B cell (primary cell): ENCODE measurements at regions not wholly inside any gene's neighbourhood (a gene's known extent, or its start where the extent isn't known, plus 50 kb on each side); places are given as distances from the start of the nearest gene placed in this dataset.

Source experiments
- ATAC-seq: fragments of 200-7000 bp; cut with Tn5 transposase; one replicate; pipeline ENCODE4 v1.10.0; 2021; ENCODE audit warnings: low read depth, mild to moderate bottlenecking, moderate number of reproducible peaks, moderate library complexity
- CTCF ChIA-PET: fragments of 350-600 bp; sonication (Branson Sonifier 250); formaldehyde crosslinking; loops from one replicate; lab custom pipeline; 2021; ENCODE audit warnings: antibody characterized with exemption, inconsistent platforms; lab: Charles Lee
- POLR2A ChIA-PET: fragments of 350-600 bp; sonication (Branson Sonifier 250); formaldehyde crosslinking; loops from one replicate; lab custom pipeline; 2021; ENCODE audit warnings: antibody characterized with exemption; lab: Charles Lee
- DNase-seq: peaks from one replicate; pipeline ENCODE4 v3.0.0; 2013
- H2AFZ ChIP-seq: 2 replicates; pipeline ENCODE4 v1.6.1; 2012; ENCODE audit warnings: mild to moderate bottlenecking, low read depth, low read length; ENCODE audit not compliant: insufficient read depth, poor library complexity, severe bottlenecking
- H3K27ac ChIP-seq, 2 donors: 1 replicate in 1 of 2; 2 replicates in 1 of 2; pipeline ENCODE4 v1.5.1; 2012 to 2013; ENCODE audit warnings: low read length in 2 of 2, mild to moderate bottlenecking in 2 of 2, moderate library complexity in 1 of 2
- H3K27me3 ChIP-seq, 4 experiments: fragments of 200-600 bp in 1 of 4; sonication (generic) in 1 of 4; replicated peaks in 1 of 4; 1 replicate in 2 of 4; 2 replicates in 2 of 4; pipeline versions ENCODE4 v1.6.1 to v1.7.0; 2013 to 2016; ENCODE audit warnings: low read length in 3 of 4, mild to moderate bottlenecking in 2 of 4, mixed read lengths in 1 of 4, moderate library complexity in 1 of 4; ENCODE audit not compliant: insufficient read depth in 4 of 4, control insufficient read depth in 3 of 4; ENCODE audit errors: control extremely low read depth in 1 of 4
- H3K36me3 ChIP-seq, 2 experiments: replicated peaks in 1 of 2; 1 replicate in 1 of 2; 2 replicates in 1 of 2; pipeline versions ENCODE4 v1.6.1 to v1.7.1; 2013; ENCODE audit warnings: low read length in 1 of 2; ENCODE audit not compliant: insufficient read depth in 2 of 2, control insufficient read depth in 1 of 2; ENCODE audit errors: control extremely low read depth in 1 of 2, extremely low read depth in 1 of 2
- H3K4me1 ChIP-seq, 2 donors: fragments of 200-600 bp in 1 of 2; sonication (generic) in 1 of 2; 1 replicate in 1 of 2; 2 replicates in 1 of 2; pipeline versions ENCODE4 v1.5.1 to v1.6.1; 2013 to 2017; ENCODE audit warnings: low read length in 2 of 2; ENCODE audit not compliant: control insufficient read depth in 2 of 2, insufficient read depth in 2 of 2
- H3K4me2 ChIP-seq: replicated peaks from 2 replicates; pipeline ENCODE3; 2012; ENCODE audit warnings: mild to moderate bottlenecking, low read depth, low read length; ENCODE audit not compliant: poor library complexity, severe bottlenecking
- H3K4me3 ChIP-seq, 5 experiments: fragments of 200-600 bp in 1 of 5; sonication (generic) in 1 of 5; 1 replicate in 3 of 5; 2 replicates in 2 of 5; pipeline versions ENCODE4 v1.5.1 to v1.7.0; 2011 to 2016; ENCODE audit warnings: low read length in 4 of 5, mild to moderate bottlenecking in 4 of 5, low read depth in 2 of 5, control low read depth in 1 of 5, moderate library complexity in 1 of 5; ENCODE audit not compliant: insufficient read depth in 1 of 5; ENCODE audit errors: control extremely low read depth in 1 of 5, extremely low read depth in 1 of 5
- H3K79me2 ChIP-seq: fragments of 200-600 bp; sonication (generic); one replicate; pipeline ENCODE4 v1.6.0; 2016; ENCODE audit warnings: low read length; ENCODE audit not compliant: control insufficient read depth, insufficient read depth
- H3K9ac ChIP-seq: fragments of 200-600 bp; sonication (generic); 2 replicates; pipeline ENCODE4 v1.6.1; 2017; ENCODE audit warnings: mild to moderate bottlenecking, low read length, moderate library complexity
- H3K9me3 ChIP-seq, 3 donors: one replicate each; pipeline versions ENCODE4 v1.6.1 to v1.7.1; 2013; ENCODE audit warnings: low read length in 2 of 3; ENCODE audit not compliant: control insufficient read depth in 2 of 3, insufficient read depth in 1 of 3; ENCODE audit errors: control extremely low read depth in 1 of 3
- H4K20me1 ChIP-seq: 2 replicates; pipeline ENCODE4 v1.6.0; 2012; ENCODE audit warnings: mild to moderate bottlenecking, low read length; ENCODE audit not compliant: insufficient read depth, control insufficient read depth, poor library complexity, severe bottlenecking
- H3K27ac Mint-ChIP-seq: one replicate; pipeline ENCODE4 v1.8.0; 2021; ENCODE audit warnings: mixed read lengths
- H3K27me3 Mint-ChIP-seq: one replicate; pipeline ENCODE4 v1.8.0; 2021; ENCODE audit warnings: mixed read lengths
- H3K4me1 Mint-ChIP-seq: one replicate; pipeline ENCODE4 v1.8.0; 2021; ENCODE audit warnings: mixed read lengths
- H3K4me3 Mint-ChIP-seq: one replicate; pipeline ENCODE4 v1.8.0; 2021; ENCODE audit warnings: mixed read lengths
- H3K9me3 Mint-ChIP-seq: one replicate; pipeline ENCODE4 v1.8.0; 2022; ENCODE audit warnings: mixed read lengths; ENCODE audit not compliant: insufficient read depth
- EZH2 ChIP-seq: IDR thresholded peaks from 2 replicates; pipeline ENCODE4 v1.6.1; 2012; ENCODE audit warnings: borderline replicate concordance, low read depth, mild to moderate bottlenecking, moderate library complexity, low read length; ENCODE audit not compliant: insufficient read depth, poor library complexity, severe bottlenecking
- WGBS: methylation state at CpG from one replicate; pipeline ENCODE4 v1.1.5; 2013; ENCODE audit warnings: missing lambda C conversion rate; ENCODE audit not compliant: insufficient coverage; 5-methylcytosine and 5-hydroxymethylcytosine counted together
- intact Hi-C: fragments of 100-400 bp; cut with micrococcal nuclease; formaldehyde crosslinking; loops from one replicate; pipeline ENCODE4 v1.10.0; 2022
- TF ChIP-seq, protein P1 (sequence below): fragments of 200-600 bp; IDR thresholded peaks from one replicate; pipeline ENCODE4 v1.8.0; 2022; ENCODE audit warnings: antibody characterized with exemption, mild to moderate bottlenecking

DNA sequence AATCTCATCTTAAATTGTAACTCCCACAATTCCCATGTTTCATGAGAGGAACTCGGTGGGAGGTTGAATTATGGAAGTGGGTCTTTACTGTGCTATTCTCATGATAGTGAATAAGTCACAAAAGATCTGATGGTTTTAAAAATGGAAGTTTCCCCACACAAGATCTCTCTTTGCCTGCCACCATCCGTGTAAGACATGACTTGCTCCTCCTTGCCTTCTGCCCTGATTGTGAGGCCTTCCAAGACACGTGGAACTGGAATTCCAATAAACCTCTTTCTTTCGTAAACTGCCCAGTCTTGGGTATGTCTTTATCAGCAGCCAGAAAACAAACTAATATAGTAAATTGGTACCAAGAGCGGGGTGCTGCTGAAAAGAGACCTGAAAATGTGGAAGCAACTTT is 761.6 kb upstream of the RGS18 start:
- DNase-seq (no peak), ATAC-seq (no peak)
- Mint-ChIP-seq H3K4me1 (no peaks in the 10 kb centered on the region), H3K4me3 (no peak overlapping the region), H3K27ac (no peak overlapping the region), H3K9me3 (peaks cover 2% of the 10 kb centered on the region), H3K27me3 (no peaks in the 10 kb centered on the region)
- H3K4me3 ChIP-seq: no peak overlapping the region
- CTCF ChIA-PET: no interaction called here
- no peak overlapping the region for H3K27ac ChIP-seq
- WGBS: 83% methylated on average over 1 of the region's 5 CpGs
- intact Hi-C loops: no loop called here
- H3K27me3 ChIP-seq: no peaks in the 10 kb centered on the region
- no peak overlapping the region for H3K4me2 ChIP-seq
- no peaks in the 10 kb centered on the region for H3K79me2 ChIP-seq
- H3K9me3 ChIP-seq: peaks cover 0 to 6% (median 0%) of the 10 kb centered on the region in 3 donors
- TF ChIP-seq, protein P1, sequence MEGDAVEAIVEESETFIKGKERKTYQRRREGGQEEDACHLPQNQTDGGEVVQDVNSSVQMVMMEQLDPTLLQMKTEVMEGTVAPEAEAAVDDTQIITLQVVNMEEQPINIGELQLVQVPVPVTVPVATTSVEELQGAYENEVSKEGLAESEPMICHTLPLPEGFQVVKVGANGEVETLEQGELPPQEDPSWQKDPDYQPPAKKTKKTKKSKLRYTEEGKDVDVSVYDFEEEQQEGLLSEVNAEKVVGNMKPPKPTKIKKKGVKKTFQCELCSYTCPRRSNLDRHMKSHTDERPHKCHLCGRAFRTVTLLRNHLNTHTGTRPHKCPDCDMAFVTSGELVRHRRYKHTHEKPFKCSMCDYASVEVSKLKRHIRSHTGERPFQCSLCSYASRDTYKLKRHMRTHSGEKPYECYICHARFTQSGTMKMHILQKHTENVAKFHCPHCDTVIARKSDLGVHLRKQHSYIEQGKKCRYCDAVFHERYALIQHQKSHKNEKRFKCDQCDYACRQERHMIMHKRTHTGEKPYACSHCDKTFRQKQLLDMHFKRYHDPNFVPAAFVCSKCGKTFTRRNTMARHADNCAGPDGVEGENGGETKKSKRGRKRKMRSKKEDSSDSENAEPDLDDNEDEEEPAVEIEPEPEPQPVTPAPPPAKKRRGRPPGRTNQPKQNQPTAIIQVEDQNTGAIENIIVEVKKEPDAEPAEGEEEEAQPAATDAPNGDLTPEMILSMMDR: no peak
- no peak for TF ChIP-seq EZH2
- H3K9ac ChIP-seq: no peak overlapping the region
- no peaks in the 10 kb centered on the region for H4K20me1 ChIP-seq
- POLR2A ChIA-PET: no interaction called here
- no peak overlapping the region for H2AFZ ChIP-seq
- no peaks in the 10 kb centered on the region for H3K4me1 ChIP-seq
- no peaks in the 10 kb centered on the region for H3K36me3 ChIP-seq

DNA sequence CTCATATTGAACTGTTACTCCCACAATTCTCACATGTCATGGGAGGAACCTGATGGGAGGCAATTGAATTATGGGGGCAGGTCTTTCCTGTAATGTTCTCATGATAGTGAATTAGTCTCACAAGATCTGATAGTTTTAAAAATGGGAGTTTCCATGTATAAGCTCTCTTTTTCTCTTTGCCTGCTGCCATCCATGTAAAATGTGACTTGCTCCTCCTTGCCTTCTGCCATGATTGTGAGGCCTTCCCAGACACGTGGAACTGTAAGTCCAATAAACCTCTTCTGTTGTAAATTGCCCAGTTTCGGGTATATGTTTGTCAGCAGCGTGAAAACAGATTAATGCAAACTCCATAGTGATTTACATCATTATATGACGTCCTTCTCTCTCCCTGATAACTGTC is 759.7 kb upstream of the RGS18 start:
- H3K36me3 ChIP-seq: no peaks in the 10 kb centered on the region
- ChIA-PET POLR2A (no interaction called here), CTCF (no interaction called here)
- no peak overlapping the region for H2AFZ ChIP-seq
- H3K4me1 ChIP-seq: no peaks in the 10 kb centered on the region
- no peak overlapping the region for H3K9ac ChIP-seq
- H3K27me3 Mint-ChIP-seq: no peaks in the 10 kb centered on the region
- no peaks in the 10 kb centered on the region for H3K79me2 ChIP-seq
- intact Hi-C loops: no loop called here
- H3K9me3 Mint-ChIP-seq: peaks cover 2% of the 10 kb centered on the region
- H3K9me3 ChIP-seq: peaks cover 0 to 6% (median 0%) of the 10 kb centered on the region in 3 donors
- H3K4me1 Mint-ChIP-seq: no peaks in the 10 kb centered on the region
- H3K27me3 ChIP-seq: no peaks in the 10 kb centered on the region
- H3K27ac ChIP-seq: no peak overlapping the region
- no peaks in the 10 kb centered on the region for H4K20me1 ChIP-seq
- no peak for TF ChIP-seq EZH2
- TF ChIP-seq, protein P1: no peak
- no peak overlapping the region for H3K4me3 ChIP-seq
- whole genome bisulfite sequencing: 94% methylated on average over 2 of the region's 4 CpGs
- no peak overlapping the region for H3K4me3 Mint-ChIP-seq
- no peak overlapping the region for H3K4me2 ChIP-seq
- no peak overlapping the region for H3K27ac Mint-ChIP-seq
- DNase-seq (no peak), ATAC-seq (no peak)
